Spinal cord (tissue), 9 donors: ENCODE measurements at regions not wholly inside any gene's neighbourhood (a gene's known extent, or its start where the extent isn't known, plus 50 kb on each side); places are given as distances from the start of the nearest gene placed in this dataset.
A peak's percentile ranks its signal among the peaks of the same experiment; 100 is the strongest.

Source experiments
- DNase-seq, 6 donors: peaks; one replicate each; pipeline versions ENCODE4 v3.0.0 to v3.0.0-alpha.2; 2013 to 2015; ENCODE audit warnings: low spot score in 6 of 6, low read depth in 4 of 6
- H3K27ac ChIP-seq: one replicate; pipeline ENCODE4 v1.5.1; 2013; ENCODE audit warnings: low read depth, low read length, control low read depth
- H3K27me3 ChIP-seq: one replicate; pipeline ENCODE4 v1.6.1; 2013; ENCODE audit warnings: low read length; ENCODE audit not compliant: control insufficient read depth, insufficient read depth
- H3K36me3 ChIP-seq: one replicate; pipeline ENCODE4 v1.6.1; 2013; ENCODE audit warnings: low read length; ENCODE audit not compliant: control insufficient read depth, insufficient read depth
- H3K4me1 ChIP-seq: one replicate; pipeline ENCODE4 v1.6.1; 2013; ENCODE audit warnings: low read length; ENCODE audit not compliant: control insufficient read depth, insufficient read depth
- H3K4me3 ChIP-seq: one replicate; pipeline ENCODE4 v1.5.1; 2013; ENCODE audit warnings: low read depth, low read length, control low read depth
- H3K9me3 ChIP-seq: one replicate; pipeline ENCODE4 v1.6.1; 2013; ENCODE audit warnings: low read length; ENCODE audit not compliant: control insufficient read depth, insufficient read depth
- WGBS: methylation state at CpG from one replicate; pipeline ENCODE4 v1.1.5; 2013; ENCODE audit warnings: missing lambda C conversion rate; ENCODE audit not compliant: insufficient coverage; 5-methylcytosine and 5-hydroxymethylcytosine counted together
- donor health status: healthy.

DNA sequence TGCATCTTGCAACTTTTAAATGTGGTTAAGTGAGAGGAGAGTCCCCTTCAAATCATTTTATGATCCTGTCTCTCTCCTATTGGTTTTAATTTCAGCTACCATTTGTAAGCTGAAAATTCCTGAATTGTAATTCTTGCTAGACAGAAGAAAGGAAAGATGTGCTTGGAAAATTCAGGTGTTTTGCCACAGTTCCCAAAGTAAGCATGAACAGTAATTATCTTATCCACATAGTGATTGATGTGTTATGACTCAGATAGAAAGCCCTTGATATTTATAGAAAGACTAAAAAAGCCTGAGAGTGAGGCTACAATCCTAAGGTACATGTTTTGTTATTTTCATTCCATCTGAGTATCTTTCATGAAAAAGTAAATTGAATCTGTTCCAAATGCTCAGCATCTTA is 492.5 kb downstream of the MAT2B start:
- H3K4me1 ChIP-seq = no peaks in the 10 kb centered on the region
- no peak overlapping the region for H3K27ac ChIP-seq
- DNase-seq = no peak
- no peak overlapping the region for H3K4me3 ChIP-seq
- no peaks in the 10 kb centered on the region for H3K9me3 ChIP-seq
- no peaks in the 10 kb centered on the region for H3K27me3 ChIP-seq
- H3K36me3 ChIP-seq = no peaks in the 10 kb centered on the region

DNA sequence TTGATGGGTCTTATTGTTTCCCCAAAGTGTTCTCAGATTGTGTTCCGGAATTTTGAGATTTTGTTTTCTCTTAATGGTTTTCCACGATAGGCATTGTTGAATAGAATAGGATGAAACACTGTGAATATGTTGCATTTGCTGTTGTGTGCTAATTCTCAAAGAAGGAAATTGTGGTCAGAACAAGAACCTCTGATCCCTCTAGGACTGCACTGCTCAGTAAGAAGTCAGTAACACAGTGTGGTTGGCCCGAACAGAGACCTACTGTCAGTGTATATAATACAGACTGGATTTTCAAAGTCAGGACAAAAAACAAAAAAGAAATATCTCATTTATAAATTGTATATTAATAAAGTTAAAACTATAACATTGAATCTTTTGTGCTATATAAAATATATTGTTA is 494.8 kb downstream of the MAT2B start:
- WGBS = 88% methylated on average over 1 of the region's 3 CpGs
- H3K36me3 ChIP-seq = no peaks in the 10 kb centered on the region

DNA sequence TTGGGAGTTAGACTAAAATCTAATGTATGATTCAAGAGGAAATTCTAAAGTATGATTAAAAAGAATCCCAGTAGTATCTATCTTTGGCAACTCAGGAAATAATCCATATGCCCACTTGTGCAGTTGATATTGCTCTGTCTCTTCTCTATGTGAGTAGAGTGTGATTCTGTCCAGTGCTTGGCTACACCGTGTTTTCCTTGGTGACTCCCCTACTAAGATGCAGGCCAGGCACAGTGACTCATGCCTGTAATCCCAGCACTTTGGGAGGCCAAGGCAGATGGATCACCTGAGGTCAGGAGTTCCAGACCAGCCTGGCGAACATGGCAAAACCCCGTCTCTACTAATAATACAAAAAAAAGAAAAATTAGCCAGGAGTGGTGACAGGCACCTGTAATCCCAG is 495.4 kb downstream of the MAT2B start:
- Histone ChIP-seq H3K27me3 (no peaks in the 10 kb centered on the region), H3K4me1 (no peaks in the 10 kb centered on the region), H3K4me3 (no peak overlapping the region), H3K9me3 (no peaks in the 10 kb centered on the region), H3K36me3 (no peaks in the 10 kb centered on the region), H3K27ac (no peak overlapping the region)
- no CpG with 5 or more reads among the region's 3 CpGs for WGBS
- DNase-seq = no peak

More for the DNA sequence above, 494.8 kb downstream of the MAT2B start:
- no peaks in the 10 kb centered on the region for H3K9me3 ChIP-seq
- no peak overlapping the region for H3K27ac ChIP-seq
- no peaks in the 10 kb centered on the region for H3K4me1 ChIP-seq
- H3K4me3 ChIP-seq = no peak overlapping the region
- DNase-seq = no peak
- H3K27me3 ChIP-seq = no peaks in the 10 kb centered on the region

DNA sequence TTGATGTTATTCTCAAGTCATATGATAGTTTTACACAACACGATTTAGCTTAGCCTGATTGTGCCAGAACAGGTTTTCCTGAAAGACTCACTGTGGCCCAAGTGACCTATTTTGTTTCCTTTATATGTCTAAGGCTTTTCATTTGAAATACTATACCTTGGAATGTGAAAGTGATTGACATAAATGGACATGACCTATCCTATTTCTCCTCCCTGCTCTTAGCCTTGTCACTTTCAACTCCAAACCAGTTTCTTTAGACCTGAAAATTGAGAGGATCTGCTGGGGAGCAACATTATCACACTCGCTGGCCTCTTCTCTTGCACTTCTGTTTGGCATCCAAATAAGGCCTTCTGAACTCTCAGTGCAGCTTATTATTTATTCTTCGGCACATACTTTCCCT is 496.8 kb downstream of the MAT2B start:
- H3K27me3 ChIP-seq = no peaks in the 10 kb centered on the region
- H3K9me3 ChIP-seq = no peaks in the 10 kb centered on the region
- H3K36me3 ChIP-seq = no peaks in the 10 kb centered on the region
- WGBS = 86% methylated on average over 1 of the region's 3 CpGs
- no peak overlapping the region for H3K4me3 ChIP-seq
- no peak overlapping the region for H3K27ac ChIP-seq
- DNase-seq = no peak
- no peaks in the 10 kb centered on the region for H3K4me1 ChIP-seq

DNA sequence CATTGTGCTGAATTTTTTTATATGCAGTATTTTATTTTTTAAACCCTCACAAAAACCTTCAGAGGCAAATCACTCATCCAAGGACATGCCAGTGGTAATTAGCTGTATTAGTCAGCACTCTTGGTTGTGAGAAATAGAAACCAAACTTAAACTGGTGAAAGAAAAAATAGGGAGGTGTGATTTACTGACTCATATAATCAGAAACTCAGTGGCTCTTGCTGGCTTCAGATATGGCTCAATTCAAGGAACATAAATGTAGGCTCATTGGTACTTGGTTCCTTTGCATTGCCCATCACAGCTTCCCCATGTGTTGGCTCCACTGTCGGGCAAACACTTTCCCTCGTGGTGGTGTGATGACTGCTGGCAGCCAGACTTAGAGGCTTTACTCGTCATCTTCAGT is 497.2 kb downstream of the MAT2B start:
- DNase-seq = no peak
- WGBS = 94% methylated on average over 2 of the region's 3 CpGs
- Histone ChIP-seq H3K4me1 (no peaks in the 10 kb centered on the region), H3K36me3 (no peaks in the 10 kb centered on the region), H3K9me3 (no peaks in the 10 kb centered on the region), H3K27me3 (no peaks in the 10 kb centered on the region), H3K27ac (no peak overlapping the region), H3K4me3 (no peak overlapping the region)

DNA sequence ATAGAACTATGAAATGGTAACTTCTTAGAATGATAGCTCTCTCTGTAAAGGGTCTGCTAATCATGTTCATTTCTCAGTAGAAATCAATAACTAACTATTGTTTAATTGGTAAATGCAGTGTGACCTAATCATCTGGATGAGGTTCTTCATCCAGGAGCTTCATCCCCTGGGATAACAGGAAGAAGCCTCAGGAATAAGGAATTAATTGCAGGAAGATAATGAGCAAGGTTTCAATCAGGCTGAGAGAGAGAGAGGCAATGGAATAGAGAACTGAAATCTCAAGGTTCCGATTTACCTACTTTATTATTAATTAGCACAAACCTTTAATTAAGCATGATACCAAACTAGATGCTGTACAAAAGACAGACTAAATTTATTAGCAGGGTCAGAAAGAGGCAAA is 499.7 kb downstream of the MAT2B start:
- Histone ChIP-seq H3K4me3 (no peak overlapping the region), H3K9me3 (no peaks in the 10 kb centered on the region), H3K36me3 (no peaks in the 10 kb centered on the region), H3K27ac (no peak overlapping the region), H3K27me3 (no peaks in the 10 kb centered on the region), H3K4me1 (no peaks in the 10 kb centered on the region)
- DNase-seq = peak in 1 of 6 donors; percentile 60
- WGBS = no CpG with 5 or more reads among the region's 1 CpG

DNA sequence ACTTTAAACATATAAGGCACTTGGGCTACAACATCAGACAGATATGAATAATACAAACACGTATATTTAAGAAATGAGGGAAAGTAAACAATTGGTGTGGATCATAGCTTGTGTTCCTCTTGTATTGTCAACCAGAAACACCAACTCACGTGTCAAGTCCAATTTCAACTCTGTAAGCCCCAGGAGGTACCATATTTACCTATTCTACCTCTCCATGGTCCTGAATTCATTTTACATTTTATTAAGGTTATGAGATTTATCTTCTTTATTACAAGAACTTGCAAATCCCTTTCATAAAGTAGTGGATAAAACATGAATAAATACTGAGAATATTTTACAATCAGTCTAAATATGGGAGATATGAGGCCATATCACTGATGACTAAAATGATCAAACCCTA is 501.6 kb downstream of the MAT2B start:
- H3K36me3 ChIP-seq = no peaks in the 10 kb centered on the region
- no peaks in the 10 kb centered on the region for H3K4me1 ChIP-seq
- DNase-seq = no peak
- no peaks in the 10 kb centered on the region for H3K9me3 ChIP-seq
- H3K27ac ChIP-seq = no peak overlapping the region
- H3K27me3 ChIP-seq = no peaks in the 10 kb centered on the region
- H3K4me3 ChIP-seq = no peak overlapping the region
- WGBS = no CpG with 5 or more reads among the region's 2 CpGs

DNA sequence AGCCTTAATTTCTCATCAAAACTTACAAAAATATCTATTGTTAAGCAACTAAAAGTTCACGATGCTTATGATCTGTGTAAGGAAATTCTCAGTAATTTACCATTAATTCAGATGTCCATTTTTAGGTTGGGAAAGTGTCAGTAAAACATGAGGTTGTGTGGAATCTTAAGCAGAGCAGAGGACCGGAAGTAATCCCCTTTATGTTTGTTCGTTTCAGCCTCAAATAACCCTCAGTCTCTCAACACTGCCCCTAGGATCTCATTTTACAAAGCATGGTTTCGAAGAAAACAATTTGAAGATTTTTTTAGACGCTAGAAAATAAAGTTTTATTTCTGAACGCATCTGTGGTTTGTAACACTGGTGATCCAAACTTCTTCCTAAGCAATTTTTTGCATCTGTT is 504.2 kb downstream of the MAT2B start:
- no peak overlapping the region for H3K27ac ChIP-seq
- H3K27me3 ChIP-seq = no peaks in the 10 kb centered on the region
- no peaks in the 10 kb centered on the region for H3K36me3 ChIP-seq
- H3K4me3 ChIP-seq = no peak overlapping the region
- DNase-seq = peak in 1 of 6 donors; percentile 15
- WGBS = no CpG with 5 or more reads among the region's 6 CpGs
- no peaks in the 10 kb centered on the region for H3K4me1 ChIP-seq
- H3K9me3 ChIP-seq = no peaks in the 10 kb centered on the region

DNA sequence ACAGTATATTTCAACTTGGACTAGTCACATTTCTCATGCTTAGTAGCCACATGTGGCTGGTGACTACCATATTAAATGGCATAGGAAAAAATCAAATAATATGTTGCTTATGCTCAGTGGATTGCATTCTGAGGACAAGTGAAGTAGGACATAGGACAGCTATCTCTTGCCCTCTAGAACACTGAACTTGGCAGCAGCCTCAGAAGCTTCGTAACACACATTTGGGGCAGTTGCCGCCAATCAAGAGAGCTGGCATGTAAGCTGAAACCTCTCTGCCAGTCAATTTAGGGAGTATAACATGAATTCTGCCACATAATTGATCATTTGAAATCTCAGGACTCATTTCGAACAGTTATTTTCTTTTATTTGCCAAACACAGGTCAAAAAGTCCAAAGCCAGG is 505.5 kb downstream of the MAT2B start:
- no peaks in the 10 kb centered on the region for H3K36me3 ChIP-seq
- WGBS = no CpG with 5 or more reads among the region's 3 CpGs
- no peak overlapping the region for H3K27ac ChIP-seq
- H3K9me3 ChIP-seq = no peaks in the 10 kb centered on the region
- H3K4me3 ChIP-seq = no peak overlapping the region
- DNase-seq = no peak
- H3K27me3 ChIP-seq = no peaks in the 10 kb centered on the region
- no peaks in the 10 kb centered on the region for H3K4me1 ChIP-seq

DNA sequence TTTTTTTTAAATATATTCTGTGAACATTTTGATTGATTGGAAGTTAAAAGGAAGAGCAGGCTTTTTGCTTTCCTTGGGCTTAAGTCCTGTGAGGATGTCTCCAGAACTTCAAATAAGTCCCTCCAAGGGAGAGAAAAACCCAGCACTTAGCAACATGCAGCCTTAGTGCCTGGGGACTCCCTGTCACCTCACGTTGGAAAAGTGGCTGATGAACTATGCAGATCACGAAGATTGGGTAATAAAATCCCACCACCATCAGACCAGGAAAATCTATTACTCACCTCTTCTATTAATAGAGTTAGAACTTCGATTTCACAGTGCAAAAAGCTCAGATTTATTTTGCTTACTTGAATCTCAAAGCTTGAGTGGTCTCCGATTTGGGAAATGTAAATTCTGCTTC is 507.0 kb downstream of the MAT2B start:
- H3K4me1 ChIP-seq = no peaks in the 10 kb centered on the region
- no peaks in the 10 kb centered on the region for H3K9me3 ChIP-seq
- no peaks in the 10 kb centered on the region for H3K36me3 ChIP-seq
- H3K27me3 ChIP-seq = no peaks in the 10 kb centered on the region
- peak in 1 of 6 donors; percentile 52 for DNase-seq
- WGBS = no CpG with 5 or more reads among the region's 4 CpGs
- H3K27ac ChIP-seq = no peak overlapping the region
- no peak overlapping the region for H3K4me3 ChIP-seq
